Stimulated activated CD8-positive, alpha-beta memory T cell treated with anti-CD3 and anti-CD28 coated beads, Interleukin-4, amount 100 ng/mL, for 1 hour (primary cell): ENCODE measurements at regions not wholly inside any gene's neighbourhood (a gene's known extent, or its start where the extent isn't known, plus 50 kb on each side); places are given as distances from the start of the nearest gene placed in this dataset.
"Not testable (repeated sequence)": the region's sequence is repeated elsewhere in the genome, so short reads cannot be mapped to it uniquely, and the experiment has no call there.

Experiments
- DNase-seq, 2 donors: peaks; one replicate each; pipeline ENCODE4 v3.0.0-alpha.2; 2020; ENCODE audit warnings: low read depth in 2 of 2, low spot score in 1 of 2

GRCh38 chr15:62495670-62496614 is 330.9 kb upstream of the C2CD4B start:
- DNase-seq: no peak

- DNase-seq: no peak
These were observed 332.3 kb upstream of the C2CD4B start for GRCh38 chr15:62497356-62497755.

- DNase-seq: no peak
These were observed 333.2 kb upstream of the C2CD4B start for GRCh38 chr15:62498278-62498677.

- no peak for DNase-seq
These were observed 333.6 kb upstream of the C2CD4B start for GRCh38 chr15:62498712-62499111.

- DNase-seq: no peak
These were observed 335.2 kb upstream of the C2CD4B start for GRCh38 chr15:62500325-62500724.

- no peak for DNase-seq
These were observed 337.4 kb upstream of the C2CD4B start for GRCh38 chr15:62502451-62502850.

GRCh38 chr15:62503451-62503850 is 338.4 kb upstream of the C2CD4B start:
- no peak for DNase-seq

- no peak for DNase-seq
These were observed 340.7 kb upstream of the C2CD4B start for GRCh38 chr15:62505762-62506161.

- no peak for DNase-seq
These were observed 341.2 kb upstream of the C2CD4B start for GRCh38 chr15:62506217-62506805.

- DNase-seq: no peak
These were observed 344.4 kb upstream of the C2CD4B start for GRCh38 chr15:62509395-62509958.

GRCh38 chr15:62510791-62511190 is 345.7 kb upstream of the C2CD4B start:
- DNase-seq: no peak

- DNase-seq: no peak
These were observed 347.8 kb upstream of the C2CD4B start for GRCh38 chr15:62512904-62513303.

- no peak for DNase-seq
These were observed 348.8 kb upstream of the C2CD4B start for GRCh38 chr15:62513893-62514292.

- no peak for DNase-seq
These were observed 350.8 kb upstream of the C2CD4B start for GRCh38 chr15:62515696-62516395.

- no peak for DNase-seq
These were observed 352.5 kb upstream of the C2CD4B start for GRCh38 chr15:62517541-62517940.

- DNase-seq: not testable (repeated sequence)
These were observed 353.6 kb upstream of the C2CD4B start for GRCh38 chr15:62518666-62519065.

GRCh38 chr15:62519900-62520299 is 354.8 kb upstream of the C2CD4B start:
- no peak for DNase-seq

- no peak for DNase-seq
These were observed 355.8 kb upstream of the C2CD4B start for GRCh38 chr15:62520887-62521286.

- no peak for DNase-seq
These were observed 356.3 kb upstream of the C2CD4B start for GRCh38 chr15:62521396-62521795.

- no peak for DNase-seq
These were observed 359.8 kb upstream of the C2CD4B start for GRCh38 chr15:62524848-62525247.

GRCh38 chr15:62527387-62527786 is 362.3 kb upstream of the C2CD4B start:
- no peak for DNase-seq

- no peak for DNase-seq
These were observed 363.4 kb upstream of the C2CD4B start for GRCh38 chr15:62528505-62528904.
